ENCODE measurements at regions not wholly inside any gene's neighbourhood (a gene's known extent, or its start where the extent isn't known, plus 50 kb on each side); places are given as distances from the start of the nearest gene placed in this dataset.
"Not testable (repeated sequence)": the region's sequence is repeated elsewhere in the genome, so short reads cannot be mapped to it uniquely, and the experiment has no call there.

DNA sequence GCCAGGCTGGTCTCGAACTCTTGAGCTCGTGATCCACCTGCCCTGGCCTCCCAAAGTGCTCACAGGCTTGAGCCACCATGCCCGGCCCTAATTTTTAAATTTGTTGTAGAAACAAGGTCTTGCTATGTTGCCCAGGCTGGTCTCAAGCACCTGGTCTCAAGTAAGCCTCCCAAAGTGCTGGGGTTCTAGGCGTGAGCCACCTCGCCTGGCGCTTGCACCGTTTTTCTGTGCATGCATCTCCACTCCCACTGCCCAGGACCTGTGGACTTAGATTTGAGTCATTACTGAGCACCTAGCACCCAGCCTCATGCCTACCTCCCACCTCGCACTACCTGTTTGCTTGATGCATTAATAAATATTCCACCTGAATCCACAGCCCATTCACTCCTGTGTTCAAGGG lies 1359.1 kb downstream of the CDH12 start:
- DNase-seq (ENCODE audit: low spot score); H3K27me3 Mint-ChIP-seq (ENCODE audit: insufficient read depth); H3K4me1 Mint-ChIP-seq (ENCODE audit: low read depth); H3K4me3 Mint-ChIP-seq; H3K27ac Mint-ChIP-seq; intact Hi-C loops (cut with micrococcal nuclease); H3K36me3 Mint-ChIP-seq (ENCODE audit: low read depth); H3K9me3 Mint-ChIP-seq: not testable (repeated sequence)

GRCh38 chr5:21491182-21491581 lies 1362.0 kb downstream of the CDH12 start:
- H3K36me3 Mint-ChIP-seq (ENCODE audit: low read depth); H3K9me3 Mint-ChIP-seq; H3K4me3 Mint-ChIP-seq; intact Hi-C loops (cut with micrococcal nuclease); H3K4me1 Mint-ChIP-seq (ENCODE audit: low read depth); H3K27me3 Mint-ChIP-seq (ENCODE audit: insufficient read depth); DNase-seq (ENCODE audit: low spot score); H3K27ac Mint-ChIP-seq: not testable (repeated sequence)

GRCh38 chr5:21488828-21489227 lies 1364.3 kb downstream of the CDH12 start:
- H3K27me3 Mint-ChIP-seq (ENCODE audit: insufficient read depth); H3K36me3 Mint-ChIP-seq (ENCODE audit: low read depth); H3K27ac Mint-ChIP-seq; DNase-seq (ENCODE audit: low spot score); intact Hi-C loops (cut with micrococcal nuclease); H3K4me1 Mint-ChIP-seq (ENCODE audit: low read depth); H3K9me3 Mint-ChIP-seq; H3K4me3 Mint-ChIP-seq: not testable (repeated sequence)

DNA sequence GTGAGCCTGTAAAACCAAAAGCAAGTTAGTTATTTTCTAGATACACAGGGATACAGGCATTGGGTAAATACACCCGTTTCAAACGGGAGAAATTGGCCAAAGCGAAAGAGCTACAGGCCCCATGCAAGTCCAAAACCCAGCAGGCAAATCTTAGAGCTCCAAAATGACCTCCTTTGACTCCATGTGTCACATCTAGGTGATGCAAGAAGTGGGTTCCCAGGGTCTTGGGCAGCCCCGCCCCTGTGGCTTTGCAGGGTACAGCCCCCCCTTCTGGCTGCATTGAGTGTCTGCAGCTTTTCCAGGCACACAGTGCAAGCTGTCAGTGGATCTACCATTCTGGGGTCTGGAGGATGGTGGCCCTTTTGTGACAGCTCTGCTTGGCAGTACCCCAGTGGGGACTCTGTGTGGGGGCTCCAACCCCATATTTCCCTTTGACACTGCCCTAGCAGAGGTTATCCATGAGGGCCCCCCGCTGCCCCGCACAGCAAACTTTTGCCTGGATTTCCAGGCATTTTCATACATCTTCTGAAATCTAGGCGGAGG lies 1367.6 kb downstream of the CDH12 start:
- H3K27me3 Mint-ChIP-seq (ENCODE audit: insufficient read depth); H3K36me3 Mint-ChIP-seq (ENCODE audit: low read depth); intact Hi-C loops (cut with micrococcal nuclease); DNase-seq (ENCODE audit: low spot score); H3K4me3 Mint-ChIP-seq; H3K4me1 Mint-ChIP-seq (ENCODE audit: low read depth); H3K9me3 Mint-ChIP-seq; H3K27ac Mint-ChIP-seq: not testable (repeated sequence)

DNA sequence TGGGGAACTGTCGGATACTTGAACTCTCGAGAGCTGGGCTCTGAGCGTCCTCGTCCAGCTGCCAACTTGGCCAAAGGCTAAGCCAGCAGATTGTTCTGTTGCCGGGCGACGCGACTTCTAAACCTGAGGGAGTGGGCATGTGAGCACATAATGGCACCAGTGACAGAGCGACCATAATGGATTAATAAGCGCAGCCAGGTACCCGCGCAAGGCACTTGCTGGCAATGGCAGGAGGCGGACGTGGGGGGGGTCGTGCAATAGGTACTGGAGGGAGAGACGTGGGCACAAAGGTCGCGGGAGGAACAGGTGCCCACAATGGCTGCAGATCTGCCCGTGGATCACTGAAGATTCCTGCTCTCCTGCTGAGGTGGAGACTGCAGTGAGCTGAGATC lies 1368.7 kb downstream of the CDH12 start:
- intact Hi-C loops (cut with micrococcal nuclease); H3K9me3 Mint-ChIP-seq; H3K36me3 Mint-ChIP-seq (ENCODE audit: low read depth); H3K27ac Mint-ChIP-seq; DNase-seq (ENCODE audit: low spot score); H3K4me3 Mint-ChIP-seq; H3K27me3 Mint-ChIP-seq (ENCODE audit: insufficient read depth); H3K4me1 Mint-ChIP-seq (ENCODE audit: low read depth): not testable (repeated sequence)

GRCh38 chr5:21483790-21484497 lies 1369.2 kb downstream of the CDH12 start:
- H3K36me3 Mint-ChIP-seq (ENCODE audit: low read depth); H3K27ac Mint-ChIP-seq; DNase-seq (ENCODE audit: low spot score); H3K27me3 Mint-ChIP-seq (ENCODE audit: insufficient read depth); intact Hi-C loops (cut with micrococcal nuclease); H3K4me3 Mint-ChIP-seq; H3K4me1 Mint-ChIP-seq (ENCODE audit: low read depth); H3K9me3 Mint-ChIP-seq: not testable (repeated sequence)

GRCh38 chr5:21482983-21483650 lies 1370.0 kb downstream of the CDH12 start:
- H3K27ac Mint-ChIP-seq; H3K9me3 Mint-ChIP-seq; H3K36me3 Mint-ChIP-seq (ENCODE audit: low read depth); DNase-seq (ENCODE audit: low spot score); intact Hi-C loops (cut with micrococcal nuclease); H3K4me3 Mint-ChIP-seq; H3K27me3 Mint-ChIP-seq (ENCODE audit: insufficient read depth); H3K4me1 Mint-ChIP-seq (ENCODE audit: low read depth): not testable (repeated sequence)

DNA sequence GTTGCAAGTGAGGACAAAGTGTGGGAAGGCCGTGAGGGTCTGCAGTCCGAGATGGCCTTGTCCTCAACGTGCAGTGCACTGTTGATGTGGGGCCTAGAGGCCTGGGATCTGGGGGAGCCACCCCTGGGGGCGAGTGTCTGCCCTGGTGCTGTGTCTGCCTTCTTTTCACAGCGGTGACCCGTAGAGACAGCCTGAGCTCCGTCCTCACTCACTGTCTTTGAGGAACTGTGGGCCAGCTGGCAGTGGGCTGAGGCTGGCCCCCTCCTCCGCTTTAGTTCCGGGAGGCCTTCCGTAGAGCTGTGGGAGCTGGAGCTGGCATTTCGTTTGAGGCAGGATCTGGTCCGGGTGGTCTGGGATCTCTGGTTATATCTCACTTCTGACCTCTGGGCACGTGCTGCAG lies 1370.6 kb downstream of the CDH12 start:
- DNase-seq (ENCODE audit: low spot score); H3K4me1 Mint-ChIP-seq (ENCODE audit: low read depth); H3K9me3 Mint-ChIP-seq; intact Hi-C loops (cut with micrococcal nuclease); H3K27me3 Mint-ChIP-seq (ENCODE audit: insufficient read depth); H3K27ac Mint-ChIP-seq; H3K36me3 Mint-ChIP-seq (ENCODE audit: low read depth); H3K4me3 Mint-ChIP-seq: not testable (repeated sequence)

GRCh38 chr5:21481320-21482270 lies 1371.5 kb downstream of the CDH12 start:
- H3K9me3 Mint-ChIP-seq; H3K27ac Mint-ChIP-seq; H3K4me3 Mint-ChIP-seq; intact Hi-C loops (cut with micrococcal nuclease); H3K4me1 Mint-ChIP-seq (ENCODE audit: low read depth); H3K36me3 Mint-ChIP-seq (ENCODE audit: low read depth); DNase-seq (ENCODE audit: low spot score); H3K27me3 Mint-ChIP-seq (ENCODE audit: insufficient read depth): not testable (repeated sequence)

DNA sequence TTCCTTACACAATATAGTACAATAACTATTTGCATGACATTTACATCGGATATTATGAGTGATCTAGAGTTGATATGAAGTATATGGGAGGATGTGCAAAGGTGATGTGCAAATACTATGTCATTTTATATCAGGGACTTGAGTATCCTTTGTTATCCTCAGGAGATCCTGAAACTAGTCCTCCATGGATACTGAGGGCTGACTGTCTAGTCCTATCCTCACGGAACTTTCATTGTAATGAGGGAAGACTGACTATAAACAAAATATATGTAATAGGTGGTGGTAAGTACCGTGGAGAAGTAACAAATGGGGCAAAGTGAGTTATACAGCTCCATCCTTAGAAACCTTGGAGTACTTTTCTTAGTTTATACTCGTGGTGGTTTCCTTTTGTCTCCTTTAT lies 1373.1 kb downstream of the CDH12 start:
- intact Hi-C loops (cut with micrococcal nuclease); H3K9me3 Mint-ChIP-seq; DNase-seq (ENCODE audit: low spot score); H3K36me3 Mint-ChIP-seq (ENCODE audit: low read depth); H3K27ac Mint-ChIP-seq; H3K27me3 Mint-ChIP-seq (ENCODE audit: insufficient read depth); H3K4me1 Mint-ChIP-seq (ENCODE audit: low read depth); H3K4me3 Mint-ChIP-seq: not testable (repeated sequence)

GRCh38 chr5:21473981-21474380 lies 1379.2 kb downstream of the CDH12 start:
- H3K9me3 Mint-ChIP-seq; intact Hi-C loops (cut with micrococcal nuclease); DNase-seq (ENCODE audit: low spot score); H3K4me3 Mint-ChIP-seq; H3K27me3 Mint-ChIP-seq (ENCODE audit: insufficient read depth); H3K27ac Mint-ChIP-seq; H3K4me1 Mint-ChIP-seq (ENCODE audit: low read depth): not testable (repeated sequence)
- H3K36me3 Mint-ChIP-seq (ENCODE audit: low read depth), result peaks cover 11% of the 10 kb centered on the region

- H3K9me3 Mint-ChIP-seq; intact Hi-C loops (cut with micrococcal nuclease); H3K27ac Mint-ChIP-seq; H3K4me1 Mint-ChIP-seq (ENCODE audit: low read depth); DNase-seq (ENCODE audit: low spot score); H3K27me3 Mint-ChIP-seq (ENCODE audit: insufficient read depth); H3K4me3 Mint-ChIP-seq: not testable (repeated sequence)
- peaks cover 11% of the 10 kb centered on the region for H3K36me3 Mint-ChIP-seq (ENCODE audit: low read depth)
These were observed 1379.7 kb downstream of the CDH12 start for GRCh38 chr5:21473436-21473835.

DNA sequence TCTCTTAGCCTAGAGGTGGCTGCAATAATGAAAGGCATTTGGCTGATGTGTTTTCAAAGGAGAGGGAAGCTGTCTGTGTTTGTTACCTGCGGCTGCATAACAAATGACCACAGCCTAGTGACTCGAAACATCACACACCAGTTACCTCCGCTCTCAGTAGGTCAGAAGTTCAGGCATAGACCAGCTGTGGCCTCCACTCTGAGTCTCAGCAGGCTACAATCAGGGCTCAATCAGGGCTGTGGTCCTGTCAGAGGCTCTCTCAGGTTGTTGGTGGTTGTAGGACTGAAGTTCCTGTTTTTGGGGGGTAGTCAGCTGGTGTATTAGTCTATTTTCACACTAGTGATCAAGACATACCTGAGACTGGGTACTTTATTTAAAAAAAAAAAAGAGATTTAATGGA lies 1381.5 kb downstream of the CDH12 start:
- DNase-seq (ENCODE audit: low spot score); H3K9me3 Mint-ChIP-seq; intact Hi-C loops (cut with micrococcal nuclease); H3K27ac Mint-ChIP-seq; H3K4me1 Mint-ChIP-seq (ENCODE audit: low read depth); H3K4me3 Mint-ChIP-seq; H3K27me3 Mint-ChIP-seq (ENCODE audit: insufficient read depth): not testable (repeated sequence)
- peaks cover 11% of the 10 kb centered on the region for H3K36me3 Mint-ChIP-seq (ENCODE audit: low read depth)

Data from activated T-helper 1 cell treated with anti-CD3 and anti-CD28 coated beads, Interleukin-12 subunit alpha, Interleukin-12 subunit beta, Interleukin-2, Interleukin-4 antibody, amounts not matched to agents 30 ng/mL and 10 ng/mL and 1 ng/mL, durations not matched to agents 14 hours and 24 hours and 36 hours (primary cell).